ENCODE measurements at regions not wholly inside any gene's neighbourhood (a gene's known extent, or its start where the extent isn't known, plus 50 kb on each side); places are given as distances from the start of the nearest gene placed in this dataset.
"Not testable (repeated sequence)": the region's sequence is repeated elsewhere in the genome, so short reads cannot be mapped to it uniquely, and the experiment has no call there.

DNA sequence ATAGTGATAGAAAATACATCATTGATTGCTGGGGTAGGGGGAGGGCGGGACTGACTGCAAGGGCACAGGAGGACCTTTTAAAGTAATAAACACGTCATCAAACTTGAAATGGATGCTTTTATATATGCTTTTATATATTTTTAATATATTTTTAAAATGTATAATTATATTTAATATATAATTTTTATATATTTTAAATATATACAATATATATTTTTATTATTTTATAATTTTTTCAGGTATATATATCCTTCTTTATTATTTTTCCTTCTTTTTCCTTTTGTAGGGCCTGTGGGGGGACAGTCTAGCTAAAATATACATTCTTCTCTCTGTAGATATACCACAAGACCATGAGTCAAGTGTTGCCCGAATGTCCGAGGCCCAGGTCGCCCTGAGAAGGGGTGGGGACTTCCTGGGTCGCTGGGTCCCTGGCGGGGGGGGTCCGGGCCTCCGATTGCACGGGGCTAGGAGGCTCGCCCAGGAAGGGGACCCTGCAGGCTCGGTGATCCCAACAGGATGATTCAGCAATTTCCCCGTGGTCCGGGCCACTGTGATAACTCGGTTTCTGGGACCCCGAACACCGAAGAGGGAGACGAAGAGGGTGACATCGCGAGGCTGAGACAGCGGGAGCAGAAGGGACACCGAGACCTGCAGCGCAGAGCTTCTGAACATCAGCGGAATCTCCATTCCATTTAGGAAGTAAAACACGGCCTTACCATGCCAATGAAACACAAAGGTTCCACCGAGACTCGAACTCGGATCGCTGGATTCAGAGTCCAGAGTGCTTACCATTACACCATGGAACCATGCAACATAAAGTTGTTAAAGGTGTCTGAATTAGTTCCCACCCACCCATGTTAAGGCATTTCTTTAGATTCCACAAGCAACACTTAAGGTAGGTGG lies 112.5 kb upstream of the NBPF11 start:
- peaks cover 0 to 3% of the 10 kb centered on the region in 2 donors for H3K4me1 ChIP-seq (ENCODE audit: control insufficient read depth in 2 of 2, insufficient read depth in 1 of 2, low read depth in 1 of 2, low read length in 2 of 2)
- peak overlapping the region in 1 of 2 donors; percentile 51 for H3K4me3 ChIP-seq (ENCODE audit: low read length in 2 of 2)
- no peak overlapping the region for H2BK15ac ChIP-seq (ENCODE audit: low read length)
- H2BK5ac ChIP-seq (ENCODE audit: low read length), result no peak overlapping the region
- no peak overlapping the region for H3K23ac ChIP-seq (ENCODE audit: low read depth, low read length, poor library complexity)
- peaks cover 0 to 39% (median 0%) of the 10 kb centered on the region in 3 experiments for H3K27me3 ChIP-seq (ENCODE audit: control insufficient read depth in 3 of 3, insufficient read depth in 3 of 3, low read depth in 1 of 3, low read length in 3 of 3)
- H3K79me1 ChIP-seq (ENCODE audit: low read depth, low read length), result no peaks in the 10 kb centered on the region
- H3K18ac ChIP-seq (ENCODE audit: low read length), result peak overlapping the region; percentile 68
- no peak overlapping the region for H3K14ac ChIP-seq (ENCODE audit: low read length)
- peak overlapping the region; percentile 45 for H2AFZ ChIP-seq (ENCODE audit: low read length)
- H2BK120ac ChIP-seq (ENCODE audit: low read depth, low read length), result no peak overlapping the region
- H3K36me3 ChIP-seq (replicated peaks in 1 of 2; ENCODE audit: control insufficient read depth in 2 of 2, insufficient read depth in 2 of 2, low read length in 2 of 2), result no peaks in the 10 kb centered on the region
- peak overlapping the region; percentile 83 for H3K4me2 ChIP-seq (ENCODE audit: insufficient read depth, low read length, poor library complexity, severe bottlenecking)
- no peaks in the 10 kb centered on the region for H3K9me3 ChIP-seq (replicated peaks in 1 of 2; ENCODE audit: control insufficient read depth in 2 of 2, insufficient read depth in 1 of 2, low read depth in 1 of 2, low read length in 2 of 2)
- no peak overlapping the region for H4K8ac ChIP-seq (ENCODE audit: low read depth, low read length)
- no peak overlapping the region for H3K9ac ChIP-seq (ENCODE audit: low read depth, low read length, poor library complexity)
- H2BK12ac ChIP-seq (ENCODE audit: low read length), result no peak overlapping the region
- no peak overlapping the region for H2AK5ac ChIP-seq (ENCODE audit: low read depth, low read length)
- WGBS, 2 donors (ENCODE audit: extremely low coverage in 2 of 2, insufficient read length in 2 of 2, insufficient replicate concordance in 1 of 2), result no CpG with 5 or more reads among the region's 29 CpGs
- no peak overlapping the region for H3K4ac ChIP-seq (ENCODE audit: low read length)
- H4K91ac ChIP-seq (ENCODE audit: low read depth, low read length, poor library complexity), result no peak overlapping the region
- DNase-seq (ENCODE audit: low spot score), result peak; percentile 40
- H3K27ac ChIP-seq (replicated peaks; ENCODE audit: low read length), result peak overlapping the region; percentile 28

DNA sequence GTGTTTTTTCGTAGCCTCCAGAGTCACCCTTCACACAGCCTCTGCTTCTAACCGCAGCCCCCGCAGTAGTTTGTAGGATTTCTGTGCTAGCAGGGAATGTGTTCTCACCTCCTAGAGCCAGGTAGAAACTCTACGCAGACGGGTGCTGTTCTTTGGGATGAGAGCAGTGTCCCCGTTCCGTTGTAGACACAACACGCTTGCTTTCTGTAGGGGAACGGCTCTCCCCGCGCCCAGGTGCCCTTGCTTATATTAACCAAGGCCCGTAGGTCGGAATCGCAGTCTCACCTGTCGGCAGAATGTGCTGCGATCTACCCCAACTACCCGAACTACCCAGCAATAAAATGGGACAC lies 111.8 kb upstream of the NBPF11 start:
- H3K4me1 ChIP-seq (ENCODE audit: control insufficient read depth in 2 of 2, insufficient read depth in 1 of 2, low read depth in 1 of 2, low read length in 2 of 2), result peaks cover 0 to 3% of the 10 kb centered on the region in 2 donors
- peak overlapping the region; percentile 67 for H3K18ac ChIP-seq (ENCODE audit: low read length)
- peaks cover 0 to 34% (median 0%) of the 10 kb centered on the region in 3 experiments for H3K27me3 ChIP-seq (ENCODE audit: control insufficient read depth in 3 of 3, insufficient read depth in 3 of 3, low read depth in 1 of 3, low read length in 3 of 3)
- H3K79me1 ChIP-seq (ENCODE audit: low read depth, low read length), result no peaks in the 10 kb centered on the region
- no peak overlapping the region for H3K4ac ChIP-seq (ENCODE audit: low read length)
- H3K4me2 ChIP-seq (ENCODE audit: insufficient read depth, low read length, poor library complexity, severe bottlenecking), result peak overlapping the region; percentile 83
- WGBS, 2 donors (ENCODE audit: extremely low coverage in 2 of 2, insufficient read length in 2 of 2, insufficient replicate concordance in 1 of 2), result no CpG with 5 or more reads among the region's 17 CpGs
- peak overlapping the region; percentile 47 to 66 for H3K4me3 ChIP-seq (ENCODE audit: low read length in 2 of 2)
- no peak overlapping the region for H2BK5ac ChIP-seq (ENCODE audit: low read length)
- H3K9me3 ChIP-seq (replicated peaks in 1 of 2; ENCODE audit: control insufficient read depth in 2 of 2, insufficient read depth in 1 of 2, low read depth in 1 of 2, low read length in 2 of 2), result no peaks in the 10 kb centered on the region
- H3K27ac ChIP-seq (replicated peaks; ENCODE audit: low read length), result peak overlapping the region; percentile 21
- no peak overlapping the region for H4K8ac ChIP-seq (ENCODE audit: low read depth, low read length)
- H3K9ac ChIP-seq (ENCODE audit: low read depth, low read length, poor library complexity), result no peak overlapping the region
- H3K14ac ChIP-seq (ENCODE audit: low read length), result no peak overlapping the region
- no peak overlapping the region for H4K91ac ChIP-seq (ENCODE audit: low read depth, low read length, poor library complexity)
- no peak for DNase-seq (ENCODE audit: low spot score)
- no peak overlapping the region for H2BK120ac ChIP-seq (ENCODE audit: low read depth, low read length)
- H2BK15ac ChIP-seq (ENCODE audit: low read length), result no peak overlapping the region
- H2BK12ac ChIP-seq (ENCODE audit: low read length), result no peak overlapping the region
- peak overlapping the region; percentile 93 for H2AFZ ChIP-seq (ENCODE audit: low read length)
- H3K36me3 ChIP-seq (replicated peaks in 1 of 2; ENCODE audit: control insufficient read depth in 2 of 2, insufficient read depth in 2 of 2, low read length in 2 of 2), result no peaks in the 10 kb centered on the region
- no peak overlapping the region for H3K23ac ChIP-seq (ENCODE audit: low read depth, low read length, poor library complexity)
- H2AK5ac ChIP-seq (ENCODE audit: low read depth, low read length), result no peak overlapping the region

DNA sequence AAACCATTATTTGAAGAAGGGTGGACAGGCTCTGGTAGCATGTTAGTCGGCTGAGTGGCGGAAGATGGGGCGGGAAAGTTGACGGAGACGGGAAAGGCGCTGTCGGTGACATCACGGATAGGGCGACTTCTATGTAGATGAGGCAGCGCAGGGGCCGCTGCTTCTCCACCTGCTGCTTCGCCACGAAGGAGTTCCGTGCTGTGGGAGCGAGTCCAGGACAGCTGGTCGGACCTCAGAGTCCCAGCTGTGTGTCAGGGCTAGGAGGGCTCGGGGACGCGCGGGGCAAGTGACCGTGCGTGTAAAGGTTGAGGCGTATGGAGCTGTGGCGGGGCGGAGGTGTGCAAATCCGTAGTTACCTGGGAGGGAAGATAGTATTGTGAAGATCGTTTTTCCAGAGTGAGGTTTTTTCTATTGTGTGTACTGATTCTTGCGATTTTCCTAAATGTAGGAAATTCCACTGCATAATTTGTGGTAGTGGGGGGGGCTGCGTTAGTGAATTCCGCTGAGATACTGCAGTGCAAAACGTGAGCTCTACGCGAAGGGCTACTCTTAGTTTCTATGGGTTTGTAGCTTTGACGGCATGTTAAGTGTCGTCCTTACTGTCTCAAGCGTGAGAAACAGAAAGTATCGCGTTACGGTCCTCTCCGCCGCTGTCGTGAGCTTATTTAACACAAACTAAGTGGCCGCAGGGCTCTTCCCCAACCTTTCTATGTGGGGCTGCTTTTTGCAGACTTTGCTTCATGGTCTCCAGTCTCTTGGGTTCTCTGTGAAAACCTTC lies 111.2 kb upstream of the NBPF11 start:
- Histone ChIP-seq H3K23ac (ENCODE audit: low read depth, low read length, poor library complexity) (peak overlapping the region; percentile 90), H2BK12ac (ENCODE audit: low read length) (no peak overlapping the region), H3K4me2 (ENCODE audit: insufficient read depth, low read length, poor library complexity, severe bottlenecking) (peak overlapping the region; percentile 83), H3K18ac (ENCODE audit: low read length) (peak overlapping the region; percentile 100), H3K36me3 (replicated peaks in 1 of 2; ENCODE audit: control insufficient read depth in 2 of 2, insufficient read depth in 2 of 2, low read length in 2 of 2) (no peaks in the 10 kb centered on the region), H2AK5ac (ENCODE audit: low read depth, low read length) (no peak overlapping the region), H2BK120ac (ENCODE audit: low read depth, low read length) (peak overlapping the region; percentile 6), H3K27ac (replicated peaks; ENCODE audit: low read length) (peak overlapping the region; percentile 60), H2AFZ (ENCODE audit: low read length) (peak overlapping the region; percentile 93), H3K4ac (ENCODE audit: low read length) (no peak overlapping the region), H3K9me3 (replicated peaks in 1 of 2; ENCODE audit: control insufficient read depth in 2 of 2, insufficient read depth in 1 of 2, low read depth in 1 of 2, low read length in 2 of 2) (no peaks in the 10 kb centered on the region), H2BK5ac (ENCODE audit: low read length) (peak overlapping the region; percentile 96), H3K79me1 (ENCODE audit: low read depth, low read length) (no peaks in the 10 kb centered on the region), H2BK15ac (ENCODE audit: low read length) (no peak overlapping the region), H3K4me3 (ENCODE audit: low read length in 2 of 2) (peak overlapping the region; percentile 47 to 83), H3K27me3 (ENCODE audit: control insufficient read depth in 3 of 3, insufficient read depth in 3 of 3, low read depth in 1 of 3, low read length in 3 of 3) (peaks cover 0 to 31% (median 0%) of the 10 kb centered on the region in 3 experiments), H4K91ac (ENCODE audit: low read depth, low read length, poor library complexity) (no peak overlapping the region), H3K9ac (ENCODE audit: low read depth, low read length, poor library complexity) (peak overlapping the region; percentile 85), H3K14ac (ENCODE audit: low read length) (no peak overlapping the region), H4K8ac (ENCODE audit: low read depth, low read length) (no peak overlapping the region), H3K4me1 (ENCODE audit: control insufficient read depth in 2 of 2, insufficient read depth in 1 of 2, low read depth in 1 of 2, low read length in 2 of 2) (peaks cover 0 to 3% of the 10 kb centered on the region in 2 donors)
- peak; percentile 58 for DNase-seq (ENCODE audit: low spot score)
- WGBS, 2 donors (ENCODE audit: extremely low coverage in 2 of 2, insufficient read length in 2 of 2, insufficient replicate concordance in 1 of 2), result no CpG with 5 or more reads among the region's 43 CpGs

DNA sequence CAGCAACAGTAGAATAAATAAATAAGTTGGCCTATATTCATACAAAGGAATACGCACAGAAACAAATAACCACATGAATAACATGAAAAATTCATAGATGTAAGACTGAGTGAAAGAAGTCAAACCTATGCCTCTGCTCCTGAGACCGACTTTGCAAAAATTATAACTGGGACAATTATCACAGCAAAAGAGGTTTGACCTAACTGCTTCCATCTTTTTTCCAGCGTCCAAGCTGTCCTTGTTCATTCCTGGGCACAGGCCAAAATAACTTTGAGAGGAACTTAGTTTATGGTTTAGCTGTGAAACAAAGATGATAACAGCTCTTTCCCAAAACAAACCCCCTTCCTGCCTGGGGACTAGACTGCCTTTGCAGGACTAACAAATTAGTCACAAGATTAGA lies 109.6 kb upstream of the NBPF11 start:
- not testable (repeated sequence) for H2AK5ac ChIP-seq (ENCODE audit: low read depth, low read length); H3K79me1 ChIP-seq (ENCODE audit: low read depth, low read length); H3K36me3 ChIP-seq (replicated peaks in 1 of 2; ENCODE audit: control insufficient read depth in 2 of 2, insufficient read depth in 2 of 2, low read length in 2 of 2); H3K18ac ChIP-seq (ENCODE audit: low read length); H3K4me2 ChIP-seq (ENCODE audit: insufficient read depth, low read length, poor library complexity, severe bottlenecking); H2BK120ac ChIP-seq (ENCODE audit: low read depth, low read length); H2BK5ac ChIP-seq (ENCODE audit: low read length); DNase-seq (ENCODE audit: low spot score); H2BK15ac ChIP-seq (ENCODE audit: low read length); H3K14ac ChIP-seq (ENCODE audit: low read length); H3K4me1 ChIP-seq (ENCODE audit: control insufficient read depth in 2 of 2, insufficient read depth in 1 of 2, low read depth in 1 of 2, low read length in 2 of 2); H3K9me3 ChIP-seq (replicated peaks in 1 of 2; ENCODE audit: control insufficient read depth in 2 of 2, insufficient read depth in 1 of 2, low read depth in 1 of 2, low read length in 2 of 2); H2AFZ ChIP-seq (ENCODE audit: low read length); H2BK12ac ChIP-seq (ENCODE audit: low read length); H4K91ac ChIP-seq (ENCODE audit: low read depth, low read length, poor library complexity); H3K4me3 ChIP-seq (ENCODE audit: low read length in 2 of 2); H3K27ac ChIP-seq (replicated peaks; ENCODE audit: low read length); H3K23ac ChIP-seq (ENCODE audit: low read depth, low read length, poor library complexity); H3K4ac ChIP-seq (ENCODE audit: low read length); H4K8ac ChIP-seq (ENCODE audit: low read depth, low read length); H3K9ac ChIP-seq (ENCODE audit: low read depth, low read length, poor library complexity)
- WGBS, 2 donors (ENCODE audit: extremely low coverage in 2 of 2, insufficient read length in 2 of 2, insufficient replicate concordance in 1 of 2), result no CpG with 5 or more reads among the region's 3 CpGs
- H3K27me3 ChIP-seq (ENCODE audit: control insufficient read depth in 3 of 3, insufficient read depth in 3 of 3, low read depth in 1 of 3, low read length in 3 of 3), result peaks cover 0 to 31% (median 0%) of the 10 kb centered on the region in 3 experiments

Measured in neuronal stem cell (in vitro differentiated cells).